ENCODE measurements at regions not wholly inside any gene's neighbourhood (a gene's known extent, or its start where the extent isn't known, plus 50 kb on each side); places are given as distances from the start of the nearest gene placed in this dataset.

DNA sequence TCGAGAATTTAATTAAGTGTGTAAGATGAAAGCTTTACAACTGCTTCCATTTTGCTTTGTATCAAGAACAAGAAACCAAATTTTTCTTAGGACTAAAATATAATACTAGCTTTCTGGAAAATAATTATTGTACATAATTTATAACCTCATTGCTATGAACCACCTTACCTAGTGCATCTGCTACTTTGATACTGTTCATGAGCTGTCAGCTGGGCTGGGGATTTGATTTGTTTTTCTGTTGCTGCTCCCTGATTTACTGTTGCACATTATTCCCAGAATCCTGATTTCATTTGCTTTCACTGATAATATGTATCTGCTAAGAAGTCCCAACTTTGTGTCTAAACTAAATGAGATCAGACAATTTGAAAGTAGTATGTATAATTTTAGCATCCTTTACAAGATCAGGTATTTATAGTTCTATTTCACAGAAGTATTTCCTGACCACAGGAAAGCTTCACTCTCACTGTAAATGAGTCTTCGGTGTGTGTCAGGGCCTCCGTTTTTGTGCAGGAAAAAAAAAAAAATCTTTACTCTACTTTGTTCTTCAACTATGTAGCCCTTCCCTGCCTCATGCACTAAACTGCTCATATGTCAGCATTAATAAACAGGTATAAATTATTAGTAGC lies 105.6 kb upstream of the CCDC150 start:
- H3K4me3 Mint-ChIP-seq: no peak overlapping the region
- H3K9me3 Mint-ChIP-seq: no peaks in the 10 kb centered on the region
- H3K27ac Mint-ChIP-seq: no peak overlapping the region
- H3K4me1 Mint-ChIP-seq (ENCODE audit: unreplicated experiment): peaks cover 5% of the 10 kb centered on the region
- H3K36me3 Mint-ChIP-seq: no peaks in the 10 kb centered on the region
- H3K27me3 Mint-ChIP-seq: no peaks in the 10 kb centered on the region
- DNase-seq (ENCODE audit: extremely low spot score, unreplicated experiment): no peak
- TF ChIP-seq, protein P1, sequence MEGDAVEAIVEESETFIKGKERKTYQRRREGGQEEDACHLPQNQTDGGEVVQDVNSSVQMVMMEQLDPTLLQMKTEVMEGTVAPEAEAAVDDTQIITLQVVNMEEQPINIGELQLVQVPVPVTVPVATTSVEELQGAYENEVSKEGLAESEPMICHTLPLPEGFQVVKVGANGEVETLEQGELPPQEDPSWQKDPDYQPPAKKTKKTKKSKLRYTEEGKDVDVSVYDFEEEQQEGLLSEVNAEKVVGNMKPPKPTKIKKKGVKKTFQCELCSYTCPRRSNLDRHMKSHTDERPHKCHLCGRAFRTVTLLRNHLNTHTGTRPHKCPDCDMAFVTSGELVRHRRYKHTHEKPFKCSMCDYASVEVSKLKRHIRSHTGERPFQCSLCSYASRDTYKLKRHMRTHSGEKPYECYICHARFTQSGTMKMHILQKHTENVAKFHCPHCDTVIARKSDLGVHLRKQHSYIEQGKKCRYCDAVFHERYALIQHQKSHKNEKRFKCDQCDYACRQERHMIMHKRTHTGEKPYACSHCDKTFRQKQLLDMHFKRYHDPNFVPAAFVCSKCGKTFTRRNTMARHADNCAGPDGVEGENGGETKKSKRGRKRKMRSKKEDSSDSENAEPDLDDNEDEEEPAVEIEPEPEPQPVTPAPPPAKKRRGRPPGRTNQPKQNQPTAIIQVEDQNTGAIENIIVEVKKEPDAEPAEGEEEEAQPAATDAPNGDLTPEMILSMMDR (conservative IDR thresholded peaks at IDR 0.05): no peak

DNA sequence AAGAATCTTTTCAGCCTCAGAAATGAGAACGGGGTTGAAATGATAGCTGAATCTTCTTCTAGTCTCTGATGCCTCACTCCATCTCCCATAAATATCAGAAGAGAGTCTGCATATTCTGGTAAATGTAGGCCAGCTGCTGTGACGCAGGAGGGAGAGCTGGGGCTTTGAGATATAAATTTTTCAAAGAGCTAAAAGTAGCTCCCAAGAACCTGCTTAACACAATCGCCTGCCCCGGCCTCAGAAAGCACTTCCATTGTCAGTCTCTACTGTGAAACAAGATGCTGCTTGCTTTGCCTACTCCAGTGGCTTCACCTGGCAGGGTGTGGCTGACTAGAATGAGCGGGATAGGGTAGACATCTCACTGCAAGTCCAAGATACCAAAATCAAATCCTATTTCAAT lies 105.0 kb upstream of the CCDC150 start:
- no peak for DNase-seq (ENCODE audit: extremely low spot score, unreplicated experiment)
- H3K4me1 Mint-ChIP-seq (ENCODE audit: unreplicated experiment): peaks cover 5% of the 10 kb centered on the region
- no peak overlapping the region for H3K27ac Mint-ChIP-seq
- no peaks in the 10 kb centered on the region for H3K9me3 Mint-ChIP-seq
- no peak overlapping the region for H3K4me3 Mint-ChIP-seq
- H3K27me3 Mint-ChIP-seq: no peaks in the 10 kb centered on the region
- H3K36me3 Mint-ChIP-seq: no peaks in the 10 kb centered on the region
- TF ChIP-seq, protein P1 (conservative IDR thresholded peaks at IDR 0.05): no peak

DNA sequence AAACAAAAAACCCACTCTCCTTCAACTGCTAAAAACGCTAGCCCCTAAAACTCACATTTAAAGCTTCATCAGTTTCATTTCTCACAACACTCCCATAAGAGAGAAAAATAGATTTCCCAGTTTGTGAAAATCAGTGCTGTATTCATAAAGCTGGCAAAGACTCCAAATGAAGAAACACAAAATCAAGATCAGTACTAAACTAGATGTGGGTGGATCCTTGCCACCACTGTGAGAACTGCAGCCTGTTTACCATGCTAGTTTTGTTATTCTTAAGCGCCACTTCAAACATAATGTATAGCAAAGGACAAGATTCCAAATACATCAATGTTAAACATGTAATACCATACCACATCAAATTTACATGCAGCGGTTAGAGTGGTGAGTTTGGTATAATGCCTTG lies 104.5 kb upstream of the CCDC150 start:
- no peaks in the 10 kb centered on the region for H3K36me3 Mint-ChIP-seq
- no peak overlapping the region for H3K27ac Mint-ChIP-seq
- H3K4me1 Mint-ChIP-seq (ENCODE audit: unreplicated experiment): peaks cover 5% of the 10 kb centered on the region
- H3K27me3 Mint-ChIP-seq: no peaks in the 10 kb centered on the region
- DNase-seq (ENCODE audit: extremely low spot score, unreplicated experiment): no peak
- TF ChIP-seq, protein P1 (conservative IDR thresholded peaks at IDR 0.05): no peak
- no peaks in the 10 kb centered on the region for H3K9me3 Mint-ChIP-seq
- H3K4me3 Mint-ChIP-seq: no peak overlapping the region

DNA sequence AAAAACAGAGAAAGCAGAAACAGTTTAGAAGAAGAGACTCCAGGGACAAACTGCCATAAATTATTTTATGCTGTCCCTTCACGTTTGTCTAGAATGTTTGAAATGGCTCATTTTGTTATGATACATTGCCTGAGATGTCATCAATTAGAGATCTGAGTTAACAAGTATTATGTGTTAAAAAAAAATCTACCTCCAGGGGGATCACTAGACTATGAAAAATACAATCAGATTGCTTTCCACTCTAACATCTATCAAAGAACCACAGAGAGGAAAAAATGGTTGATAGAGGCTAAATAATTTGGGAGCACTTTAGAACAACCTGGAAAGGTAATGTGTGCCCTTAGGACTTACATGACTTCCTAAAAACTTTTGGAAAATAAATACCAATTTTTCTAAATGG lies 103.8 kb upstream of the CCDC150 start:
- no peak for DNase-seq (ENCODE audit: extremely low spot score, unreplicated experiment)
- Mint-ChIP-seq H3K27ac (no peak overlapping the region), H3K36me3 (no peaks in the 10 kb centered on the region), H3K4me1 (ENCODE audit: unreplicated experiment) (peaks cover 5% of the 10 kb centered on the region), H3K27me3 (no peaks in the 10 kb centered on the region), H3K9me3 (no peaks in the 10 kb centered on the region), H3K4me3 (no peak overlapping the region)
- TF ChIP-seq, protein P1 (conservative IDR thresholded peaks at IDR 0.05): peak; percentile 31

DNA sequence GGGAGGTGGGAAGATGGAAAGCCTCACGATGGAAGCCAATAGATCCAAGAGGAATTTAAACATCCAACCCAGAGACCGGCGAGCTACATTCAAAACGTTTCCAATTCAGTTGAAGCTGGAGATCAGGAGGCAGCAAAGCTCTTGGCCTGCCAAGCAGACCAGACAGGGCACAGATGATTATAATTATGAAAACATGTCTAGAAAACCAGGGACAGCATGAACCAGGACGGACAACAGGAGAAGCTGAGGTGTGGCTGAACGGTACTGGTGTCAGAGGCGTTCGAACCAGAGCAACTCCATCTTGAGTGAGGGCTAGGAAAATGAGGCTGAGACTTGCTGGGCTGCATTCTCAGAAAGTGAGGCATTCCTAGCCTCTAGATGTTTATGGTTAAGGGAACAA lies 102.2 kb upstream of the CCDC150 start:
- TF ChIP-seq, protein P1 (conservative IDR thresholded peaks at IDR 0.05): no peak
- Mint-ChIP-seq H3K4me1 (ENCODE audit: unreplicated experiment) (peaks cover 5% of the 10 kb centered on the region), H3K27me3 (no peaks in the 10 kb centered on the region), H3K27ac (no peak overlapping the region), H3K36me3 (no peaks in the 10 kb centered on the region), H3K9me3 (no peaks in the 10 kb centered on the region), H3K4me3 (no peak overlapping the region)
- no peak for DNase-seq (ENCODE audit: extremely low spot score, unreplicated experiment)

DNA sequence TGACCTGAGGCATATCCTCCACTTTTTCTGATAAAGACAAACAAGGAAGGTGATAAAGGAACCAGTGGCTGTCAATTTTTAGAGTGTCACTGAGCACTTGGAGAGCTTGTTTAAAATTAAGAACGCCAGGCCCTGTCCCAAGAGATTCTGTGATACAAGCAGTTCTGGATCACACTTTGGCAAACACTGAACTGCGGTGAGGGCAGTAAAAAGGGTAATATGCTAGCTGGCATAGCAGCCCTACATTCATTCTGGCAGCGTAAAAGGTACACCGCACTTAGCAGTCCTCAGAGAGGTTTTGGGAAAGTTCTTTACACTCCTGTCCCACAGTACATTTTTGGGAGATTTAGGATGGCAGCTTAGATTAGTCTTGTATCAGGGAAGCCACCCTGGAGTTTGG lies 101.3 kb upstream of the CCDC150 start:
- Mint-ChIP-seq H3K4me1 (ENCODE audit: unreplicated experiment) (peaks cover 5% of the 10 kb centered on the region), H3K4me3 (no peak overlapping the region), H3K9me3 (no peaks in the 10 kb centered on the region), H3K36me3 (no peaks in the 10 kb centered on the region), H3K27ac (no peak overlapping the region), H3K27me3 (no peaks in the 10 kb centered on the region)
- TF ChIP-seq, protein P1 (conservative IDR thresholded peaks at IDR 0.05): no peak
- no peak for DNase-seq (ENCODE audit: extremely low spot score, unreplicated experiment)

Data from type B pancreatic cell (in vitro differentiated cells).